ENCODE measurements at regions not wholly inside any gene's neighbourhood (a gene's known extent, or its start where the extent isn't known, plus 50 kb on each side); places are given as distances from the start of the nearest gene placed in this dataset.

DNA sequence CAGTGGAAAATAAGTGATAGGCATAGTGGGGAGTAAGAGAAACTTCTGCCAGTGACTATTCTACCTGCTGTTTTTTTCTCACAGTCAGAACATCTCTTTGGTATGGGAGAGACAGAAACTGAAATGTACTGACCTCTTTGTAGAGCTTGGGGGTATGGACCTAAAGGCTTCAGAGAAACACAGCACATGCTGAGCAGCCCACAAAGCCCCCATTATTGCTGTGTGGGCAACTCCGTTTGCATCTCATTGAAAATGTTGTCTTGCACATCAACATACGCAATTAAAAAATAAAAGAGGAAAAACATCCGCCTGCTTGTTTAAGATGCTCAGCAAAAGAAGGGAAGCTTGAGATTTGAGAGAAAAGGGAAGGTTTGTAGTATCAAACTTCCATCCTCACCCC, 443.4 kb upstream of the SEMA6D start:
- H3K4me3 ChIP-seq: no peak overlapping the region
- 28% methylated on average over 3 of the region's 3 CpGs for WGBS (ENCODE audit: missing lambda C conversion rate)
- H3K27ac ChIP-seq: no peak overlapping the region
- no peak for ATAC-seq
- no peaks in the 10 kb centered on the region for H3K9me3 ChIP-seq
- TF ChIP-seq JUN (IDR thresholded peaks at IDR 0.05) (no peak), CHD4 (IDR thresholded peaks at IDR 0.05; ENCODE audit: borderline replicate concordance) (no peak), MYC (IDR thresholded peaks at IDR 0.05; ENCODE audit: borderline replicate concordance, low read length) (no peak), FOXS1 (CRISPR knock-in tag; IDR thresholded peaks at IDR 0.05) (no peak), NFE2L2 (conservative IDR thresholded peaks at IDR 0.05; ENCODE audit: low read length) (no peak), BCL3 (IDR thresholded peaks at IDR 0.05) (no peak)
- no peak for FAIRE-seq
- ChIA-PET POLR2A (no interaction called here), CTCF (no interaction called here)
- no peak for DNase-seq (ENCODE audit: low read depth in 1 of 2, low spot score in 1 of 2)
- H3K4me2 ChIP-seq: no peak overlapping the region
- no peaks in the 10 kb centered on the region for H3K4me1 ChIP-seq

DNA sequence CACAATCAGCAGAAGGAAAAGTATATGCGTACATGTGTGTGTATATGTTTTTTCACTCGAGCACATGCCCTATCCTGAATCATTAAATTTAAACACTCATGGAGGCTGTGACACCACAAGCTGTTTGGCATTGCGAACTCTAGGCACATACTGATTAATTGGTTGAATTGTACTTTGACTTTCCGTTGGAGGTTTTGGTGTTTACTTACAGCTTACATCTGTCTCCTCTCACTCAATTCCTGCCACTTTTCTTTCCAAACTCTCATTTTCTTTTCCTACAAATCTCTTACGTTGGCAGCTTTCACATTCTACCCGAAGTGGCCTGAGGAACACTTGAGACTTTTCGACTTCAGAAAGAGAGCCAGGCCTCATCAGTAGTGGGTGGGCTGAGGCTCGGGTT, 434.1 kb upstream of the SEMA6D start:
- FAIRE-seq (no peak), DNase-seq (ENCODE audit: low read depth in 1 of 2, low spot score in 1 of 2) (no peak), ATAC-seq (no peak)
- Histone ChIP-seq H3K27ac (no peak overlapping the region), H3K4me3 (no peak overlapping the region), H3K4me2 (no peak overlapping the region), H3K4me1 (no peaks in the 10 kb centered on the region), H3K9me3 (no peaks in the 10 kb centered on the region)
- TF ChIP-seq, protein P1, sequence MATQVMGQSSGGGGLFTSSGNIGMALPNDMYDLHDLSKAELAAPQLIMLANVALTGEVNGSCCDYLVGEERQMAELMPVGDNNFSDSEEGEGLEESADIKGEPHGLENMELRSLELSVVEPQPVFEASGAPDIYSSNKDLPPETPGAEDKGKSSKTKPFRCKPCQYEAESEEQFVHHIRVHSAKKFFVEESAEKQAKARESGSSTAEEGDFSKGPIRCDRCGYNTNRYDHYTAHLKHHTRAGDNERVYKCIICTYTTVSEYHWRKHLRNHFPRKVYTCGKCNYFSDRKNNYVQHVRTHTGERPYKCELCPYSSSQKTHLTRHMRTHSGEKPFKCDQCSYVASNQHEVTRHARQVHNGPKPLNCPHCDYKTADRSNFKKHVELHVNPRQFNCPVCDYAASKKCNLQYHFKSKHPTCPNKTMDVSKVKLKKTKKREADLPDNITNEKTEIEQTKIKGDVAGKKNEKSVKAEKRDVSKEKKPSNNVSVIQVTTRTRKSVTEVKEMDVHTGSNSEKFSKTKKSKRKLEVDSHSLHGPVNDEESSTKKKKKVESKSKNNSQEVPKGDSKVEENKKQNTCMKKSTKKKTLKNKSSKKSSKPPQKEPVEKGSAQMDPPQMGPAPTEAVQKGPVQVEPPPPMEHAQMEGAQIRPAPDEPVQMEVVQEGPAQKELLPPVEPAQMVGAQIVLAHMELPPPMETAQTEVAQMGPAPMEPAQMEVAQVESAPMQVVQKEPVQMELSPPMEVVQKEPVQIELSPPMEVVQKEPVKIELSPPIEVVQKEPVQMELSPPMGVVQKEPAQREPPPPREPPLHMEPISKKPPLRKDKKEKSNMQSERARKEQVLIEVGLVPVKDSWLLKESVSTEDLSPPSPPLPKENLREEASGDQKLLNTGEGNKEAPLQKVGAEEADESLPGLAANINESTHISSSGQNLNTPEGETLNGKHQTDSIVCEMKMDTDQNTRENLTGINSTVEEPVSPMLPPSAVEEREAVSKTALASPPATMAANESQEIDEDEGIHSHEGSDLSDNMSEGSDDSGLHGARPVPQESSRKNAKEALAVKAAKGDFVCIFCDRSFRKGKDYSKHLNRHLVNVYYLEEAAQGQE (IDR thresholded peaks at IDR 0.05): no peak
- TF ChIP-seq HOXB5 (CRISPR knock-in tag; IDR thresholded peaks at IDR 0.05) (no peak), POLR2A (IDR thresholded peaks at IDR 0.05; ENCODE audit: low read length) (no peak), GATA3 (IDR thresholded peaks at IDR 0.05; ENCODE audit: borderline replicate concordance) (no peak), HES2 (IDR thresholded peaks at IDR 0.05) (no peak), HEYL (CRISPR knock-in tag; IDR thresholded peaks at IDR 0.05) (no peak), CEBPB (IDR thresholded peaks at IDR 0.05) (no peak), HDAC2 (IDR thresholded peaks at IDR 0.05) (no peak), ZFP36 (IDR thresholded peaks at IDR 0.05; ENCODE audit: borderline replicate concordance, partially characterized antibody) (no peak)
- TF ChIP-seq, protein P2, sequence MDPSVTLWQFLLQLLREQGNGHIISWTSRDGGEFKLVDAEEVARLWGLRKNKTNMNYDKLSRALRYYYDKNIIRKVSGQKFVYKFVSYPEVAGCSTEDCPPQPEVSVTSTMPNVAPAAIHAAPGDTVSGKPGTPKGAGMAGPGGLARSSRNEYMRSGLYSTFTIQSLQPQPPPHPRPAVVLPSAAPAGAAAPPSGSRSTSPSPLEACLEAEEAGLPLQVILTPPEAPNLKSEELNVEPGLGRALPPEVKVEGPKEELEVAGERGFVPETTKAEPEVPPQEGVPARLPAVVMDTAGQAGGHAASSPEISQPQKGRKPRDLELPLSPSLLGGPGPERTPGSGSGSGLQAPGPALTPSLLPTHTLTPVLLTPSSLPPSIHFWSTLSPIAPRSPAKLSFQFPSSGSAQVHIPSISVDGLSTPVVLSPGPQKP (IDR thresholded peaks at IDR 0.05; ENCODE audit: low read depth, low read length): no peak
- 4% methylated on average over 8 of the region's 8 CpGs for WGBS (ENCODE audit: missing lambda C conversion rate)
- ChIA-PET POLR2A (no interaction called here), CTCF (no interaction called here)

GRCh38 chr15:47288794-47289193, 428.5 kb upstream of the SEMA6D start:
- H3K4me1 ChIP-seq: no peaks in the 10 kb centered on the region
- FAIRE-seq: no peak
- no peak overlapping the region for H3K27ac ChIP-seq
- TF ChIP-seq ZC3H11A (IDR thresholded peaks at IDR 0.05) (no peak), CHD2 (IDR thresholded peaks at IDR 0.05; ENCODE audit: low read length, partially characterized antibody) (no peak), RNF2 (IDR thresholded peaks at IDR 0.05; ENCODE audit: borderline replicate concordance, low read depth) (no peak), NR3C1 (IDR thresholded peaks at IDR 0.05) (no peak), RAD21 (conservative IDR thresholded peaks at IDR 0.05 in 1 of 2, IDR thresholded peaks at IDR 0.05 in 1 of 2) (no peak), FOXS1 (CRISPR knock-in tag; IDR thresholded peaks at IDR 0.05) (no peak)
- TF ChIP-seq, protein P3, sequence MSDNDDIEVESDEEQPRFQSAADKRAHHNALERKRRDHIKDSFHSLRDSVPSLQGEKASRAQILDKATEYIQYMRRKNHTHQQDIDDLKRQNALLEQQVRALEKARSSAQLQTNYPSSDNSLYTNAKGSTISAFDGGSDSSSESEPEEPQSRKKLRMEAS (IDR thresholded peaks at IDR 0.05): no peak
- CTCF ChIA-PET: no interaction called here
- POLR2A ChIA-PET: no interaction called here
- no peaks in the 10 kb centered on the region for H3K9me3 ChIP-seq
- 8% methylated on average over 6 of the region's 6 CpGs for WGBS (ENCODE audit: missing lambda C conversion rate)
- ATAC-seq: no peak
- H3K4me3 ChIP-seq: no peak overlapping the region
- no peak for DNase-seq (ENCODE audit: low read depth in 1 of 2, low spot score in 1 of 2)
- no peak overlapping the region for H3K4me2 ChIP-seq

Data from A549 (cell line).